ENCODE measurements at regions not wholly inside any gene's neighbourhood (a gene's known extent, or its start where the extent isn't known, plus 50 kb on each side); places are given as distances from the start of the nearest gene placed in this dataset.

GRCh38 chr2:62300925-62301324, 105.0 kb downstream of the B3GNT2 start (continued):
- TF ChIP-seq EWSR1 (IDR thresholded peaks at IDR 0.05; ENCODE audit: borderline replicate concordance, low read depth, partially characterized antibody) (no peak), ESRRB (CRISPR knock-in tag; IDR thresholded peaks at IDR 0.05; ENCODE audit: borderline replicate concordance) (no peak), ZBTB49 (CRISPR knock-in tag; IDR thresholded peaks at IDR 0.05; ENCODE audit: borderline replicate concordance) (no peak), SMAD3 (CRISPR knock-in tag; conservative IDR thresholded peaks at IDR 0.05) (0 out of 2 replicates have a peak, but pooled peaks have one; percentile 25), PHF20 (IDR thresholded peaks at IDR 0.05; ENCODE audit: partially characterized antibody) (no peak), ZNF354B (CRISPR knock-in tag; IDR thresholded peaks at IDR 0.05) (no peak), ZNF592 (IDR thresholded peaks at IDR 0.05) (peak; percentile 79), E2F3 (CRISPR knock-in tag; IDR thresholded peaks at IDR 0.05) (0 out of 2 replicates have a peak, but pooled peaks have one; percentile 18), SIN3A (IDR thresholded peaks at IDR 0.05; ENCODE audit: borderline replicate concordance in 2 of 2, control insufficient read depth in 1 of 2, low read depth in 2 of 2, low read length in 2 of 2) (no peak), ZBTB12 (CRISPR knock-in tag; IDR thresholded peaks at IDR 0.05) (peak; percentile 46; the same call in 1 of the 2 replicates), SREBF1 (IDR thresholded peaks at IDR 0.05; ENCODE audit: borderline replicate concordance, low read depth, low read length) (no peak)
